GM12878 (cell line): ENCODE measurements at regions not wholly inside any gene's neighbourhood (a gene's known extent, or its start where the extent isn't known, plus 50 kb on each side); places are given as distances from the start of the nearest gene placed in this dataset.

Source experiments
- ATAC-seq: fragments of 200-7000 bp; cut with Tn5 transposase; 3 replicates; pipeline ENCODE4 v1.9.1; 2020; ENCODE audit warnings: mild to moderate bottlenecking, moderate library complexity
- BruUV-seq: library from RNA; stranded (reverse); fragments of 400-500 nt; replicated peaks from 2 replicates; lab custom pipeline; 2021; lab: Mats Ljungman, UMichigan
- CTCF ChIA-PET: fragments of 300-600 bp; sonication (Branson Sonifier 250); formaldehyde crosslinking; extraction: SDS; loops from one replicate; lab custom pipeline; 2021; ENCODE audit warnings: inconsistent platforms; lab: Yijun Ruan, JAX
- POLR2A ChIA-PET: fragments of 350-600 bp; formaldehyde crosslinking; extraction: SDS; loops from one replicate; lab custom pipeline; 2021; ENCODE audit warnings: inconsistent platforms; lab: Charles Lee
- RAD21 ChIA-PET: fragments of 300-600 bp; sonication (Branson Sonifier 250); formaldehyde crosslinking; loops from one replicate; lab custom pipeline; 2023; ENCODE audit warnings: antibody characterized with exemption; ENCODE audit not compliant: unreplicated experiment; lab: Charles Lee
- SMC1A ChIA-PET: fragments of 300-600 bp; sonication (Branson Sonifier 250); formaldehyde crosslinking; loops from one replicate; lab custom pipeline; 2023; ENCODE audit not compliant: unreplicated experiment, uncharacterized antibody; lab: Charles Lee
- DNase-seq: peaks from one replicate; pipeline ENCODE4 v3.0.0-alpha.2; 2011; ENCODE audit warnings: low read depth, low spot score
- FAIRE-seq: peaks from 3 replicates; lab custom pipeline; 2011; peaks lifted over from hg19 to GRCh38; lab: Jason Lieb, UNC
- H2AFZ ChIP-seq: 2 replicates; pipeline ENCODE4 v1.6.0; 2011; ENCODE audit warnings: low read depth, low read length, control low read depth; ENCODE audit not compliant: control insufficient read depth
- H3K27ac ChIP-seq: 2 replicates; pipeline ENCODE4 v1.5.1; 2011; ENCODE audit warnings: control low read depth; ENCODE audit not compliant: control insufficient read depth, insufficient read depth
- H3K27me3 ChIP-seq, 2 experiments: replicated peaks in 1 of 2; 2 replicates each; pipeline versions ENCODE4 v1.6.0 to v1.6.1; 2011; ENCODE audit warnings: low read length in 1 of 2; ENCODE audit not compliant: control insufficient read depth in 2 of 2, insufficient read depth in 2 of 2
- H3K36me3 ChIP-seq, 2 experiments: 2 replicates each; pipeline ENCODE4 v1.5.1; 2011; ENCODE audit warnings: low read length in 1 of 2; ENCODE audit not compliant: control insufficient read depth in 2 of 2, insufficient read depth in 2 of 2
- H3K4me1 ChIP-seq: 2 replicates; pipeline ENCODE4 v1.6.1; 2011; ENCODE audit warnings: mild to moderate bottlenecking, low read length, moderate library complexity, mixed read lengths; ENCODE audit not compliant: control insufficient read depth, insufficient read depth
- H3K4me2 ChIP-seq: 2 replicates; pipeline ENCODE4 v1.6.0; 2011; ENCODE audit warnings: control low read depth; ENCODE audit not compliant: control insufficient read depth, insufficient read depth
- H3K4me3 ChIP-seq: fragments of 200-600 bp; sonication (generic); 2 replicates; pipeline ENCODE4 v1.5.1; 2016
- H3K79me2 ChIP-seq: 2 replicates; pipeline ENCODE4 v1.6.0; 2011; ENCODE audit warnings: low read length; ENCODE audit not compliant: control insufficient read depth, insufficient read depth
- H3K9ac ChIP-seq: 2 replicates; pipeline ENCODE4 v1.8.0; 2011; ENCODE audit warnings: low read length, control low read depth, mixed read lengths; ENCODE audit not compliant: control insufficient read depth, insufficient read depth
- H3K9me3 ChIP-seq: replicated peaks from 3 replicates; pipeline ENCODE4 v1.5.1; 2011; ENCODE audit warnings: mild to moderate bottlenecking, low read length; ENCODE audit not compliant: control insufficient read depth, insufficient read depth
- H4K20me1 ChIP-seq: 2 replicates; pipeline ENCODE4 v1.6.0; 2011; ENCODE audit not compliant: control insufficient read depth, insufficient read depth
- BMI1 ChIP-seq: fragments of 450-650 bp; IDR thresholded peaks from 2 replicates; pipeline ENCODE4 v1.6.1; 2016; ENCODE audit warnings: mild to moderate bottlenecking, moderate library complexity, borderline replicate concordance
- EED ChIP-seq: sonication (generic); IDR thresholded peaks from 2 replicates; pipeline ENCODE4 v1.6.1; 2016; ENCODE audit warnings: antibody characterized with exemption, low read depth
- IKZF2 ChIP-seq, 2 experiments: fragments of 450-650 bp; IDR thresholded peaks; 2 replicates each; pipeline ENCODE4 v1.6.1; 2017; ENCODE audit warnings: mild to moderate bottlenecking in 2 of 2, moderate library complexity in 2 of 2
- KDM1A ChIP-seq: fragments of 200-600 bp; sonication (generic); IDR thresholded peaks from 2 replicates; pipeline ENCODE4 v1.6.1; 2016; ENCODE audit warnings: borderline replicate concordance
- NFYB ChIP-seq: IDR thresholded peaks from 2 replicates; pipeline ENCODE4 v1.6.1; 2011; ENCODE audit warnings: low read depth, mild to moderate bottlenecking, low read length, improper control_type of control experiment, moderate library complexity; ENCODE audit not compliant: insufficient read depth
- RB1 ChIP-seq: fragments of 450-650 bp; formaldehyde crosslinking; IDR thresholded peaks from 2 replicates; pipeline ENCODE4 v1.6.1; 2017; ENCODE audit warnings: mild to moderate bottlenecking, borderline replicate concordance
- SMAD5 ChIP-seq: IDR thresholded peaks from 2 replicates; pipeline ENCODE4 v1.6.1; 2016; ENCODE audit warnings: antibody characterized with exemption, low read depth
- WGBS: methylation state at CpG from one replicate; pipeline ENCODE4 v1.1.6; 2016; ENCODE audit warnings: low lambda C conversion rate; ENCODE audit not compliant: insufficient replicate concordance, insufficient coverage; ENCODE audit errors: missing lambda C conversion rate; 5-methylcytosine and 5-hydroxymethylcytosine counted together
- in situ Hi-C: fragments of 300-500 bp; cut with MboI; formaldehyde crosslinking; loops from 9 replicates; pipeline ENCODE4 v1.14.3; 2018; ENCODE audit warnings: mixed read lengths
- intact Hi-C: fragments of 100-400 bp; cut with micrococcal nuclease; formaldehyde crosslinking; loops from one replicate; pipeline ENCODE4 v1.14.2; 2022; ENCODE audit not compliant: unreplicated experiment
- TF ChIP-seq, protein P1 (sequence below): fragments of 150-350 bp; IDR thresholded peaks from 2 replicates; pipeline ENCODE4 v1.6.1; 2014; ENCODE audit warnings: mild to moderate bottlenecking, low read depth, low read length
- TF ChIP-seq, protein P2 (sequence below): IDR thresholded peaks from 2 replicates; pipeline ENCODE4 v1.6.1; 2011; ENCODE audit warnings: borderline replicate concordance, low read depth, mild to moderate bottlenecking, moderate library complexity, mixed read lengths, low read length; ENCODE audit not compliant: insufficient read depth; ENCODE audit errors: extremely low read length
- TF ChIP-seq, protein P3 (sequence below): fragments of 450-650 bp; IDR thresholded peaks from 2 replicates; pipeline ENCODE4 v1.6.1; 2017; ENCODE audit warnings: mild to moderate bottlenecking, moderate library complexity
- TF ChIP-seq, protein P4 (sequence below): fragments of 450-650 bp; IDR thresholded peaks from 2 replicates; pipeline ENCODE4 v1.6.1; 2017; ENCODE audit warnings: antibody characterized with exemption, mild to moderate bottlenecking, moderate library complexity

DNA sequence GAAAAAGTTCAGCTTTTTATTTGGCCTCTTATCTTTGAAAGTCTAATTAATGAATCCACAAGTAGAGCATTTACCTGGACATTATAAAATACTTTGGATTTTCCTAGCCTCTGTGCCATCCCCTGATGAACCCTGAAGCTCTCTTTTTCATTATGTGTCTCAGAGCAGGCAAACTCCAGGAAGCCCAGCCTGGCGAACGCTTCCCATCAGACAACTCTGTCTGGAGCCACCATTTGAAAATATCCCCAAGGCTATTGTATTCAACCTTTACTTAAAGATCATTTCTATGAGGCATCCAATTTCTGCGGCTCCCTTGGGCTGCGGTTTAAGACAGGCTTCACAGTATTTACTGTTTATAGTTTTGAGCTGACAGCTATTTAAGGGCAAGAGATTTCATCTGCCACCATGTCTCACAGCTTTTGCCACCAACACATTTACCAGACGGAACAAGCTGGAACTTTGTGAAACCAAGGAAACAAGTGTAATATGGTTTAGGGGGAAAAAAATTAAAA lies 257.2 kb upstream of the GLI3 start (continued):
- TF ChIP-seq, protein P1, sequence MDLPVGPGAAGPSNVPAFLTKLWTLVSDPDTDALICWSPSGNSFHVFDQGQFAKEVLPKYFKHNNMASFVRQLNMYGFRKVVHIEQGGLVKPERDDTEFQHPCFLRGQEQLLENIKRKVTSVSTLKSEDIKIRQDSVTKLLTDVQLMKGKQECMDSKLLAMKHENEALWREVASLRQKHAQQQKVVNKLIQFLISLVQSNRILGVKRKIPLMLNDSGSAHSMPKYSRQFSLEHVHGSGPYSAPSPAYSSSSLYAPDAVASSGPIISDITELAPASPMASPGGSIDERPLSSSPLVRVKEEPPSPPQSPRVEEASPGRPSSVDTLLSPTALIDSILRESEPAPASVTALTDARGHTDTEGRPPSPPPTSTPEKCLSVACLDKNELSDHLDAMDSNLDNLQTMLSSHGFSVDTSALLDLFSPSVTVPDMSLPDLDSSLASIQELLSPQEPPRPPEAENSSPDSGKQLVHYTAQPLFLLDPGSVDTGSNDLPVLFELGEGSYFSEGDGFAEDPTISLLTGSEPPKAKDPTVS = no peak

DNA sequence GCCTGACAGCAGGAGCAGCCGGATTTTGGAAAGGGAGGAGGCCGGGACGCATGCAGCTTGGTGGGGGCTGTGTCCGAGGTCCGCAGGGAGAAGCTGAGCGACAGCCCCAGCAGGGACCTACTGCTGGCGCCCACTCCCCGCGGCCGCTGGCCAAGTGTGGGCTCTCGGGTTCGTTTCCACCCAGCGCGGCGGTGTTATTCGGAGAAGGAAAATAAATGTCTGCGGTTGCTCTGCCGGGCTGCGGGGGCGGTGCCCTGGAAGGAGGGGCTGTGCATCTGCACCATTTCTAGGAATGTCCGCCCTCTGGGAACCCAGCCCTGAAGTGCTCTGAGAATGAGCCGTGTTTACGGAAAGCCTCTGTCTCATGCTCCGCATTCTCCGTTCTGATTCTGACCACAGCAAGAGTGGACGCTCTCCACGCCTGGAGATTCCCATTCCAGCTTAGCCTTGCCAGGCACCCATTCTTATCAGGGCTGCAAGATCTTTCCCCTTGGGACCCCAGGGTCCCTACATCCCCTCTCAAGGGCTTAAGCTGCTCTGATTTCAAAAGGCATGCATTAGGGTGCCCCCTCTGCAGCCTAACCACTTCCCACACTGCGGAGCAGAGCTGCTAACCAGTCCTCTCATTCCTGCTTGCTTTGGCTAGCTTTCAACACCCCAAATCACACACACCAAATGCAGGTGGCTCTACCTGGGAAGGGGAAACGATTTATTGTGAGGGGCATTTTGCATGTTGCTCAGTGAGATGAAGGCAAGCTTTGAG lies 256.6 kb upstream of the GLI3 start:
- Histone ChIP-seq H3K27me3 (no peaks in the 10 kb centered on the region), H3K36me3 (no peaks in the 10 kb centered on the region), H3K9ac (no peak overlapping the region), H3K79me2 (no peaks in the 10 kb centered on the region), H2AFZ (no peak overlapping the region), H3K9me3 (no peaks in the 10 kb centered on the region), H3K27ac (no peak overlapping the region), H3K4me2 (no peak overlapping the region), H3K4me3 (no peak overlapping the region), H3K4me1 (no peaks in the 10 kb centered on the region), H4K20me1 (no peaks in the 10 kb centered on the region)
- BruUV-seq = no TSS peak
- ChIA-PET POLR2A (no interaction called here), SMC1A (interaction anchor here (0.5 to 1.1 kb wide), 2 partner anchors 11 to 52 kb away, joined by 3 to 4 read pairs; no protein-coding TSS in a partner anchor), RAD21 (no interaction called here), CTCF (interaction anchor here (0.6 kb wide), 1 partner anchor 101 kb away, joined by 3 read pairs; no protein-coding TSS in a partner anchor)
- DNase-seq = no peak
- in situ Hi-C loops (no loop called here), intact Hi-C loops (no loop called here)
- no peak for TF ChIP-seq KDM1A
- no peak for TF ChIP-seq SMAD5
- TF ChIP-seq, protein P2, sequence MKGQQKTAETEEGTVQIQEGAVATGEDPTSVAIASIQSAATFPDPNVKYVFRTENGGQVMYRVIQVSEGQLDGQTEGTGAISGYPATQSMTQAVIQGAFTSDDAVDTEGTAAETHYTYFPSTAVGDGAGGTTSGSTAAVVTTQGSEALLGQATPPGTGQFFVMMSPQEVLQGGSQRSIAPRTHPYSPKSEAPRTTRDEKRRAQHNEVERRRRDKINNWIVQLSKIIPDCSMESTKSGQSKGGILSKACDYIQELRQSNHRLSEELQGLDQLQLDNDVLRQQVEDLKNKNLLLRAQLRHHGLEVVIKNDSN = no peak
- TF ChIP-seq BMI1 = no peak
- TF ChIP-seq EED = no peak
- TF ChIP-seq NFYB = no peak
- no peak for TF ChIP-seq RB1
- TF ChIP-seq, protein P3, sequence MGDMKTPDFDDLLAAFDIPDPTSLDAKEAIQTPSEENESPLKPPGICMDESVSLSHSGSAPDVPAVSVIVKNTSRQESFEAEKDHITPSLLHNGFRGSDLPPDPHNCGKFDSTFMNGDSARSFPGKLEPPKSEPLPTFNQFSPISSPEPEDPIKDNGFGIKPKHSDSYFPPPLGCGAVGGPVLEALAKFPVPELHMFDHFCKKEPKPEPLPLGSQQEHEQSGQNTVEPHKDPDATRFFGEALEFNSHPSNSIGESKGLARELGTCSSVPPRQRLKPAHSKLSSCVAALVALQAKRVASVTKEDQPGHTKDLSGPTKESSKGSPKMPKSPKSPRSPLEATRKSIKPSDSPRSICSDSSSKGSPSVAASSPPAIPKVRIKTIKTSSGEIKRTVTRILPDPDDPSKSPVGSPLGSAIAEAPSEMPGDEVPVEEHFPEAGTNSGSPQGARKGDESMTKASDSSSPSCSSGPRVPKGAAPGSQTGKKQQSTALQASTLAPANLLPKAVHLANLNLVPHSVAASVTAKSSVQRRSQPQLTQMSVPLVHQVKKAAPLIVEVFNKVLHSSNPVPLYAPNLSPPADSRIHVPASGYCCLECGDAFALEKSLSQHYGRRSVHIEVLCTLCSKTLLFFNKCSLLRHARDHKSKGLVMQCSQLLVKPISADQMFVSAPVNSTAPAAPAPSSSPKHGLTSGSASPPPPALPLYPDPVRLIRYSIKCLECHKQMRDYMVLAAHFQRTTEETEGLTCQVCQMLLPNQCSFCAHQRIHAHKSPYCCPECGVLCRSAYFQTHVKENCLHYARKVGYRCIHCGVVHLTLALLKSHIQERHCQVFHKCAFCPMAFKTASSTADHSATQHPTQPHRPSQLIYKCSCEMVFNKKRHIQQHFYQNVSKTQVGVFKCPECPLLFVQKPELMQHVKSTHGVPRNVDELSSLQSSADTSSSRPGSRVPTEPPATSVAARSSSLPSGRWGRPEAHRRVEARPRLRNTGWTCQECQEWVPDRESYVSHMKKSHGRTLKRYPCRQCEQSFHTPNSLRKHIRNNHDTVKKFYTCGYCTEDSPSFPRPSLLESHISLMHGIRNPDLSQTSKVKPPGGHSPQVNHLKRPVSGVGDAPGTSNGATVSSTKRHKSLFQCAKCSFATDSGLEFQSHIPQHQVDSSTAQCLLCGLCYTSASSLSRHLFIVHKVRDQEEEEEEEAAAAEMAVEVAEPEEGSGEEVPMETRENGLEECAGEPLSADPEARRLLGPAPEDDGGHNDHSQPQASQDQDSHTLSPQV = no peak
- TF ChIP-seq IKZF2 (IDR thresholded peaks at IDR 0.05) = no peak
- TF ChIP-seq, protein P4, sequence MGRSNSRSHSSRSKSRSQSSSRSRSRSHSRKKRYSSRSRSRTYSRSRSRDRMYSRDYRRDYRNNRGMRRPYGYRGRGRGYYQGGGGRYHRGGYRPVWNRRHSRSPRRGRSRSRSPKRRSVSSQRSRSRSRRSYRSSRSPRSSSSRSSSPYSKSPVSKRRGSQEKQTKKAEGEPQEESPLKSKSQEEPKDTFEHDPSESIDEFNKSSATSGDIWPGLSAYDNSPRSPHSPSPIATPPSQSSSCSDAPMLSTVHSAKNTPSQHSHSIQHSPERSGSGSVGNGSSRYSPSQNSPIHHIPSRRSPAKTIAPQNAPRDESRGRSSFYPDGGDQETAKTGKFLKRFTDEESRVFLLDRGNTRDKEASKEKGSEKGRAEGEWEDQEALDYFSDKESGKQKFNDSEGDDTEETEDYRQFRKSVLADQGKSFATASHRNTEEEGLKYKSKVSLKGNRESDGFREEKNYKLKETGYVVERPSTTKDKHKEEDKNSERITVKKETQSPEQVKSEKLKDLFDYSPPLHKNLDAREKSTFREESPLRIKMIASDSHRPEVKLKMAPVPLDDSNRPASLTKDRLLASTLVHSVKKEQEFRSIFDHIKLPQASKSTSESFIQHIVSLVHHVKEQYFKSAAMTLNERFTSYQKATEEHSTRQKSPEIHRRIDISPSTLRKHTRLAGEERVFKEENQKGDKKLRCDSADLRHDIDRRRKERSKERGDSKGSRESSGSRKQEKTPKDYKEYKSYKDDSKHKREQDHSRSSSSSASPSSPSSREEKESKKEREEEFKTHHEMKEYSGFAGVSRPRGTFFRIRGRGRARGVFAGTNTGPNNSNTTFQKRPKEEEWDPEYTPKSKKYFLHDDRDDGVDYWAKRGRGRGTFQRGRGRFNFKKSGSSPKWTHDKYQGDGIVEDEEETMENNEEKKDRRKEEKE = no peak
- FAIRE-seq = no peak
- 16% methylated on average over 26 of the region's 29 CpGs for WGBS
- no peak for ATAC-seq
